H1 (cell line): ENCODE measurements at regions not wholly inside any gene's neighbourhood (a gene's known extent, or its start where the extent isn't known, plus 50 kb on each side); places are given as distances from the start of the nearest gene placed in this dataset.

ENCODE experiments used
- BACH1 ChIP-seq: IDR thresholded peaks from 2 replicates; pipeline ENCODE4 v1.6.1; 2012; ENCODE audit warnings: low read length, improper control_type of control experiment
- CHD2 ChIP-seq: IDR thresholded peaks from 2 replicates; pipeline ENCODE4 v1.6.1; 2012; ENCODE audit warnings: low read length, improper control_type of control experiment
- CTCF ChIP-seq, 3 experiments: IDR thresholded peaks; 1 replicate in 2 of 3; 2 replicates in 1 of 3; pipeline versions ENCODE4 v1.5.1 to v1.6.1; 2011; ENCODE audit warnings: low read length in 3 of 3, mild to moderate bottlenecking in 3 of 3, inconsistent platforms in 2 of 3, low read depth in 1 of 3, moderate library complexity in 1 of 3; ENCODE audit not compliant: insufficient read depth in 1 of 3; ENCODE audit errors: control extremely low read depth in 1 of 3
- EGR1 ChIP-seq: IDR thresholded peaks from 2 replicates; pipeline ENCODE4 v1.6.1; 2011; ENCODE audit warnings: low read depth, low read length, borderline replicate concordance
- KDM1A ChIP-seq: fragments of 200-600, 300-600 bp; sonication (generic); IDR thresholded peaks from 2 replicates; pipeline ENCODE4 v1.7.1; 2016; ENCODE audit warnings: mild to moderate bottlenecking, low read length, borderline replicate concordance
- POLR2A ChIP-seq, 2 experiments: IDR thresholded peaks; 1 replicate in 1 of 2; 2 replicates in 1 of 2; pipeline ENCODE4 v1.6.1; 2011; ENCODE audit warnings: low read depth in 2 of 2, low read length in 2 of 2, mild to moderate bottlenecking in 2 of 2; ENCODE audit errors: control extremely low read depth in 1 of 2
- SIX5 ChIP-seq: IDR thresholded peaks from 2 replicates; pipeline ENCODE4 v1.6.1; 2011; ENCODE audit warnings: mild to moderate bottlenecking, low read depth, low read length

GRCh38 chr1:234914606-234915290, 213.9 kb downstream of the TOMM20 start:
- no peak for TF ChIP-seq EGR1
- TF ChIP-seq KDM1A: no peak
- no peak for TF ChIP-seq POLR2A (IDR thresholded peaks at IDR 0.05; ENCODE audit: control extremely low read depth in 1 of 2, low read depth in 2 of 2, low read length in 2 of 2)
- TF ChIP-seq CTCF (IDR thresholded peaks at IDR 0.05; ENCODE audit: control extremely low read depth in 1 of 3, insufficient read depth in 1 of 3, low read depth in 1 of 3, low read length in 3 of 3): no peak
- TF ChIP-seq BACH1: no peak
- TF ChIP-seq CHD2: no peak
- TF ChIP-seq SIX5: no peak
